GM12872 (cell line): ENCODE measurements at regions not wholly inside any gene's neighbourhood (a gene's known extent, or its start where the extent isn't known, plus 50 kb on each side); places are given as distances from the start of the nearest gene placed in this dataset.

Experiments
- CTCF ChIP-seq: IDR thresholded peaks from 3 replicates; pipeline ENCODE4 v1.5.1; 2011; ENCODE audit warnings: low read depth, mild to moderate bottlenecking, low read length, moderate library complexity; ENCODE audit not compliant: insufficient read depth

- no peak for TF ChIP-seq CTCF
Observed at GRCh38 chr1:67576474-67576873, 108.5 kb upstream of the GADD45A start.

GRCh38 chr1:67577646-67578045 is 107.4 kb upstream of the GADD45A start:
- TF ChIP-seq CTCF = no peak

GRCh38 chr1:67578397-67579020 is 106.5 kb upstream of the GADD45A start:
- TF ChIP-seq CTCF = no peak

- no peak for TF ChIP-seq CTCF
Observed at GRCh38 chr1:67579623-67580394, 105.2 kb upstream of the GADD45A start.

GRCh38 chr1:67580691-67581403 is 104.2 kb upstream of the GADD45A start:
- no peak for TF ChIP-seq CTCF

GRCh38 chr1:67582625-67583461 is 102.2 kb upstream of the GADD45A start:
- no peak for TF ChIP-seq CTCF
